HepG2 (cell line): ENCODE measurements at regions not wholly inside any gene's neighbourhood (a gene's known extent, or its start where the extent isn't known, plus 50 kb on each side); places are given as distances from the start of the nearest gene placed in this dataset.

Source experiments
- ATAC-seq: fragments of 200-7000 bp; cut with Tn5 transposase; 3 replicates; pipeline ENCODE4 v1.9.1; 2020; ENCODE audit warnings: mild to moderate bottlenecking, moderate library complexity
- BruUV-seq: library from RNA; stranded (reverse); fragments of 400-500 nt; replicated peaks from 2 replicates; lab custom pipeline; 2021; lab: Mats Ljungman, UMichigan
- CTCF ChIA-PET: fragments of 300-600 bp; formaldehyde crosslinking; extraction: SDS; loops from one replicate; lab custom pipeline; 2021; ENCODE audit warnings: low total read pairs, inconsistent platforms, low intra/inter-chr PET ratio; lab: Yijun Ruan, JAX
- POLR2A ChIA-PET: fragments of 350-600 bp; sonication (Branson Sonifier 250); formaldehyde crosslinking; loops from one replicate; lab custom pipeline; 2020; ENCODE audit warnings: antibody characterized with exemption, inconsistent platforms; lab: Yijun Ruan, JAX
- DNase-seq: peaks from one replicate; pipeline ENCODE4 v3.0.0-alpha.2; 2015; ENCODE audit warnings: low spot score
- FAIRE-seq: peaks from 3 replicates; lab custom pipeline; 2011; peaks lifted over from hg19 to GRCh38; lab: Jason Lieb, UNC
- H2AFZ ChIP-seq: one replicate; pipeline ENCODE4 v1.6.1; 2011; ENCODE audit warnings: low read length, inconsistent platforms
- H3K27ac ChIP-seq: fragments of 300-600 bp; 3 replicates; pipeline ENCODE4 v1.8.0; 2011; ENCODE audit warnings: mixed run types, mild to moderate bottlenecking, mixed read lengths, low read length, inconsistent platforms; ENCODE audit not compliant: insufficient read depth; ENCODE audit errors: extremely low read length
- H3K27me3 ChIP-seq, 2 experiments: fragments of 200-600 bp in 1 of 2; 2 replicates in 1 of 2; 3 replicates in 1 of 2; pipeline versions ENCODE4 v1.6.0 to v1.8.0; 2011; ENCODE audit warnings: low read length in 2 of 2, mild to moderate bottlenecking in 2 of 2, moderate library complexity in 2 of 2, inconsistent platforms in 1 of 2; ENCODE audit not compliant: insufficient read depth in 2 of 2, control insufficient read depth in 1 of 2
- H3K36me3 ChIP-seq, 2 experiments: fragments of 200-600 bp in 1 of 2; replicated peaks in 1 of 2; 2 replicates in 1 of 2; 3 replicates in 1 of 2; pipeline versions ENCODE4 v1.5.1 to v1.8.0; 2011; ENCODE audit warnings: low read length in 2 of 2, inconsistent platforms in 1 of 2; ENCODE audit not compliant: insufficient read depth in 2 of 2, control insufficient read depth in 1 of 2
- H3K4me1 ChIP-seq: 2 replicates; pipeline ENCODE4 v1.5.1; 2012; ENCODE audit warnings: low read length, inconsistent platforms; ENCODE audit not compliant: insufficient read depth
- H3K4me2 ChIP-seq: 2 replicates; pipeline ENCODE4 v1.6.0; 2011; ENCODE audit warnings: low read depth, low read length, inconsistent platforms
- H3K4me3 ChIP-seq, 3 experiments: fragments of 200-600 bp in 1 of 3; sonication (generic), shearing (Covaris generic) in 1 of 3; replicated peaks in 1 of 3; 2 replicates each; pipeline ENCODE4 v1.5.1; 2011 to 2016; ENCODE audit warnings: low read length in 3 of 3, inconsistent platforms in 2 of 3, low read depth in 2 of 3, mild to moderate bottlenecking in 2 of 3, control low read depth in 1 of 3, mixed read lengths in 1 of 3; ENCODE audit not compliant: insufficient read depth in 1 of 3
- H3K79me2 ChIP-seq: one replicate; pipeline ENCODE4 v1.6.1; 2011; ENCODE audit warnings: low read length, inconsistent platforms; ENCODE audit not compliant: insufficient read depth
- H3K9ac ChIP-seq: 2 replicates; pipeline ENCODE4 v1.6.0; 2011; ENCODE audit warnings: mild to moderate bottlenecking, low read depth, low read length, inconsistent platforms; ENCODE audit not compliant: insufficient read depth
- H3K9me3 ChIP-seq: 2 replicates; pipeline ENCODE4 v1.5.1; 2012; ENCODE audit warnings: mild to moderate bottlenecking, low read length
- H4K20me1 ChIP-seq: 2 replicates; pipeline ENCODE4 v1.6.0; 2011; ENCODE audit warnings: inconsistent platforms, mild to moderate bottlenecking, low read length, moderate library complexity; ENCODE audit not compliant: insufficient read depth
- BRD4 ChIP-seq: sonication (generic); formaldehyde crosslinking; IDR thresholded peaks from 2 replicates; pipeline ENCODE4 v1.4.0; 2020; ENCODE audit warnings: missing genetic modification reagents
- E2F5 ChIP-seq: sonication (generic); formaldehyde crosslinking; conservative IDR thresholded peaks from 2 replicates; pipeline ENCODE4 v1.4.0; 2020; ENCODE audit warnings: missing genetic modification reagents
- GMEB2 ChIP-seq: IDR thresholded peaks from 2 replicates; pipeline ENCODE4 v1.6.1; 2016; ENCODE audit warnings: missing biosample characterization, missing genetic modification reagents, low read depth
- HOXA5 ChIP-seq: sonication (generic); formaldehyde crosslinking; IDR thresholded peaks from 2 replicates; pipeline ENCODE4 v1.4.0; 2020; ENCODE audit warnings: missing genetic modification reagents
- KDM5A ChIP-seq: fragments of 200-600 bp; sonication (generic); IDR thresholded peaks from 2 replicates; pipeline ENCODE4 v1.7.0; 2018; ENCODE audit warnings: antibody characterized with exemption, mild to moderate bottlenecking, low read length, borderline replicate concordance
- MZF1 ChIP-seq: sonication (generic); formaldehyde crosslinking; IDR thresholded peaks from 2 replicates; pipeline ENCODE4 v1.8.1; 2023; ENCODE audit warnings: mild to moderate bottlenecking, missing genetic modification reagents, borderline replicate concordance
- NFYB ChIP-seq: sonication (generic); formaldehyde crosslinking; IDR thresholded peaks from 2 replicates; pipeline ENCODE4 v1.4.0; 2020; ENCODE audit warnings: missing genetic modification reagents
- SKI ChIP-seq: fragments of 450-650 bp; IDR thresholded peaks from one replicate; pipeline ENCODE4 v1.6.1; 2018; ENCODE audit warnings: mild to moderate bottlenecking; ENCODE audit not compliant: partially characterized antibody
- STAG1 ChIP-seq: sonication (generic); formaldehyde crosslinking; IDR thresholded peaks from 2 replicates; pipeline ENCODE4 v1.4.0; 2020; ENCODE audit warnings: missing genetic modification reagents
- TARDBP ChIP-seq: sonication (generic); formaldehyde crosslinking; IDR thresholded peaks from 2 replicates; pipeline ENCODE4 v1.8.0; 2022; ENCODE audit warnings: mild to moderate bottlenecking, missing genetic modification reagents
- ZFP36L1 ChIP-seq: sonication (generic); formaldehyde crosslinking; IDR thresholded peaks from 2 replicates; pipeline ENCODE4 v1.8.0; 2022; ENCODE audit warnings: mild to moderate bottlenecking, missing genetic modification reagents, moderate library complexity
- ZKSCAN1 ChIP-seq: fragments of 150-350 bp; IDR thresholded peaks from 2 replicates; pipeline ENCODE4 v1.6.1; 2014; ENCODE audit warnings: low read length
- ZNF850 ChIP-seq: sonication (generic); formaldehyde crosslinking; conservative IDR thresholded peaks from 2 replicates; pipeline ENCODE4 v1.9.0; 2021; ENCODE audit warnings: mild to moderate bottlenecking, missing genetic modification reagents
- WGBS: methylation state at CpG from one replicate; pipeline ENCODE4 v1.1.6; 2017; ENCODE audit warnings: low lambda C conversion rate; 5-methylcytosine and 5-hydroxymethylcytosine counted together
- in situ Hi-C: cut with HindIII; loops from 2 replicates; pipeline ENCODE4 v1.10.0; 2017; ENCODE audit warnings: low pct_unique_long_range_greater_than_20kb; ENCODE audit not compliant: extremely low pct_ligation_motif_present
- intact Hi-C: fragments of 100-400 bp; cut with micrococcal nuclease; formaldehyde crosslinking; loops from one replicate; pipeline ENCODE4 v1.10.0; 2022; ENCODE audit not compliant: unreplicated experiment

- no peaks in the 10 kb centered on the region for H3K36me3 ChIP-seq
- FAIRE-seq (no peak), ATAC-seq (no peak), DNase-seq (no peak)
- no peak for TF ChIP-seq NFYB
- TF ChIP-seq ZFP36L1, result no peak
- TF ChIP-seq E2F5 (CRISPR knock-in tag), result no peak
- no peak for TF ChIP-seq STAG1 (CRISPR knock-in tag)
- no peak for TF ChIP-seq ZNF850 (CRISPR knock-in tag)
- no peak for TF ChIP-seq TARDBP
- no peak for TF ChIP-seq BRD4 (CRISPR knock-in tag)
- H2AFZ ChIP-seq, result no peak overlapping the region
- no peak overlapping the region for H3K9ac ChIP-seq
- in situ Hi-C loops (no loop called here), intact Hi-C loops (no loop called here)
- no peaks in the 10 kb centered on the region for H3K4me1 ChIP-seq
- no peaks in the 10 kb centered on the region for H3K27me3 ChIP-seq
- H4K20me1 ChIP-seq, result no peaks in the 10 kb centered on the region
- POLR2A ChIA-PET, result no interaction called here
- H3K4me2 ChIP-seq, result no peak overlapping the region
- no peak overlapping the region for H3K4me3 ChIP-seq
- no TSS peak for BruUV-seq
- H3K9me3 ChIP-seq, result no peaks in the 10 kb centered on the region
- 0% methylated on average over 2 of the region's 2 CpGs for WGBS
- H3K27ac ChIP-seq, result no peak overlapping the region
- no peaks in the 10 kb centered on the region for H3K79me2 ChIP-seq
- CTCF ChIA-PET, result no interaction called here
Measured at GRCh38 chr6:100121854-100122609, 128.0 kb upstream of the MCHR2 start.

- no peak for FAIRE-seq
- CTCF ChIA-PET, result interaction anchor here (1.0 kb wide), 1 partner anchor 360 kb away, joined by 3 read pairs; no protein-coding TSS in a partner anchor
- TF ChIP-seq SKI, result no peak
- TF ChIP-seq HOXA5 (CRISPR knock-in tag), result no peak
- no peak for TF ChIP-seq ZKSCAN1
- TF ChIP-seq GMEB2, result no peak
- no peak for TF ChIP-seq MZF1 (CRISPR knock-in tag)
- no peak for TF ChIP-seq KDM5A
Measured at GRCh38 chr6:100119261-100119660, 125.2 kb upstream of the MCHR2 start.

More at GRCh38 chr6:100119261-100119660, 125.2 kb upstream of the MCHR2 start:
- Histone ChIP-seq H3K79me2 (no peaks in the 10 kb centered on the region), H3K27ac (no peak overlapping the region), H3K4me1 (no peaks in the 10 kb centered on the region), H3K9ac (no peak overlapping the region), H4K20me1 (no peaks in the 10 kb centered on the region), H2AFZ (no peak overlapping the region), H3K4me3 (no peak overlapping the region), H3K9me3 (no peaks in the 10 kb centered on the region), H3K36me3 (no peaks in the 10 kb centered on the region), H3K27me3 (no peaks in the 10 kb centered on the region), H3K4me2 (no peak overlapping the region)
- 0% methylated on average over 4 of the region's 4 CpGs for WGBS
- no TSS peak for BruUV-seq
- POLR2A ChIA-PET, result no interaction called here
- intact Hi-C loops, result loop anchor here (10.0 kb wide), 1 partner anchor 216 kb away; no protein-coding TSS in a partner anchor
- no peak for ATAC-seq
- in situ Hi-C loops, result loop anchor here (5.0 to 10.0 kb wide), 2 partner anchors 358 to 546 kb away; no protein-coding TSS in a partner anchor
- no peak for DNase-seq
